H1 (cell line): ENCODE measurements at regions not wholly inside any gene's neighbourhood (a gene's known extent, or its start where the extent isn't known, plus 50 kb on each side); places are given as distances from the start of the nearest gene placed in this dataset.

Experiments used
- CTCF ChIA-PET: fragments of 300-600 bp; sonication (Branson Sonifier 250); formaldehyde crosslinking; loops from one replicate; lab custom pipeline; 2021; ENCODE audit not compliant: partially characterized antibody; lab: Charles Lee
- POLR2A ChIA-PET: fragments of 300-600 bp; sonication (Branson Sonifier 250); formaldehyde crosslinking; loops from one replicate; lab custom pipeline; 2021; ENCODE audit warnings: inconsistent platforms; ENCODE audit not compliant: partially characterized antibody; lab: Charles Lee
- DNase-seq, 2 experiments: peaks; one replicate each; pipeline versions ENCODE4 v3.0.0 to v3.0.0-alpha.2; 2010 to 2022; ENCODE audit warnings: low spot score in 2 of 2, low read depth in 1 of 2, mixed read lengths in 1 of 2
- FAIRE-seq: peaks from 2 replicates; lab custom pipeline; 2011; peaks lifted over from hg19 to GRCh38; lab: Jason Lieb, UNC
- H2AFZ ChIP-seq: 2 replicates; pipeline ENCODE4 v1.8.1; 2012; ENCODE audit warnings: low read length, inconsistent platforms
- H2AK5ac ChIP-seq: 2 replicates; pipeline ENCODE4 v1.6.1; 2013; ENCODE audit warnings: low read depth, low read length
- H2BK120ac ChIP-seq: replicated peaks from 2 replicates; pipeline ENCODE3; 2013; ENCODE audit warnings: low read depth, low read length, inconsistent platforms
- H2BK12ac ChIP-seq: 2 replicates; pipeline ENCODE4 v1.6.1; 2013; ENCODE audit warnings: low read depth, low read length
- H2BK15ac ChIP-seq: 2 replicates; pipeline ENCODE4 v1.6.1; 2013; ENCODE audit warnings: low read length
- H2BK20ac ChIP-seq: 2 replicates; pipeline ENCODE4 v1.6.1; 2013; ENCODE audit warnings: low read length
- H2BK5ac ChIP-seq: 2 replicates; pipeline ENCODE4 v1.6.1; 2013; ENCODE audit warnings: low read depth, low read length
- H3K14ac ChIP-seq: 2 replicates; pipeline ENCODE4 v1.6.1; 2013; ENCODE audit warnings: inconsistent platforms; ENCODE audit not compliant: insufficient read length
- H3K18ac ChIP-seq: 2 replicates; pipeline ENCODE4 v1.6.1; 2013; ENCODE audit warnings: low read length; ENCODE audit errors: extremely low read depth
- H3K23ac ChIP-seq: 2 replicates; pipeline ENCODE4 v1.6.1; 2013; ENCODE audit warnings: inconsistent platforms; ENCODE audit not compliant: insufficient read length
- H3K23me2 ChIP-seq: 2 replicates; pipeline ENCODE4 v1.6.1; 2013; ENCODE audit warnings: low read depth, low read length
- H3K27ac ChIP-seq: 2 replicates; pipeline ENCODE4 v1.6.1; 2011; ENCODE audit warnings: low read depth, low read length, inconsistent platforms
- H3K27me3 ChIP-seq, 4 experiments: replicated peaks in 1 of 4; 1 replicate in 1 of 4; 2 replicates in 3 of 4; pipeline versions ENCODE4 v1.6.1 to v1.8.1; 2011 to 2013; ENCODE audit warnings: low read length in 3 of 4, mild to moderate bottlenecking in 3 of 4, inconsistent platforms in 2 of 4, mixed read lengths in 2 of 4, moderate library complexity in 1 of 4; ENCODE audit not compliant: control insufficient read depth in 3 of 4, insufficient read depth in 3 of 4; ENCODE audit errors: extremely low read depth in 1 of 4
- H3K36me3 ChIP-seq, 4 experiments: 2 replicates each; pipeline versions ENCODE4 v1.6.1 to v1.8.1; 2011 to 2013; ENCODE audit warnings: mild to moderate bottlenecking in 4 of 4, low read length in 3 of 4, moderate library complexity in 2 of 4, control low read depth in 1 of 4, inconsistent platforms in 1 of 4; ENCODE audit not compliant: insufficient read depth in 4 of 4, control insufficient read depth in 2 of 4
- H3K4ac ChIP-seq: replicated peaks from 2 replicates; pipeline ENCODE3; 2013; ENCODE audit warnings: low read length, low read depth, mixed read lengths, inconsistent platforms; ENCODE audit not compliant: insufficient read length
- H3K4me1 ChIP-seq, 4 experiments: replicated peaks in 1 of 4; 1 replicate in 1 of 4; 2 replicates in 3 of 4; pipeline versions ENCODE4 v1.6.1 to v1.8.1; 2011 to 2013; ENCODE audit warnings: low read length in 3 of 4, inconsistent platforms in 2 of 4, mixed read lengths in 1 of 4; ENCODE audit not compliant: insufficient read depth in 4 of 4, control insufficient read depth in 3 of 4
- H3K4me2 ChIP-seq, 2 experiments: 2 replicates each; pipeline versions ENCODE4 v1.6.1 to v1.8.1; 2011 to 2013; ENCODE audit warnings: low read depth in 2 of 2, low read length in 2 of 2, control low read depth in 1 of 2, inconsistent platforms in 1 of 2, mild to moderate bottlenecking in 1 of 2; ENCODE audit not compliant: insufficient read depth in 1 of 2
- H3K4me3 ChIP-seq, 4 experiments: fragments of 200-600, 300-600 bp in 1 of 4; sonication (generic), shearing (Covaris generic), sonication (Bioruptor Twin) in 1 of 4; 2 replicates each; pipeline versions ENCODE4 v1.5.1 to v1.8.1; 2011 to 2016; ENCODE audit warnings: low read length in 4 of 4, low read depth in 3 of 4, control low read depth in 2 of 4, inconsistent platforms in 2 of 4, mild to moderate bottlenecking in 2 of 4, mixed read lengths in 1 of 4, moderate library complexity in 1 of 4; ENCODE audit not compliant: insufficient read depth in 2 of 4; ENCODE audit errors: extremely low read depth in 1 of 4
- H3K56ac ChIP-seq: replicated peaks from 2 replicates; pipeline ENCODE3; 2013; ENCODE audit warnings: low read depth, mild to moderate bottlenecking, mixed read lengths, low read length, inconsistent platforms; ENCODE audit not compliant: insufficient read length
- H3K79me1 ChIP-seq: 2 replicates; pipeline ENCODE4 v1.6.1; 2013; ENCODE audit warnings: low read depth, low read length, control low read depth
- H3K79me2 ChIP-seq, 2 experiments: 2 replicates each; pipeline versions ENCODE4 v1.6.1 to v1.8.1; 2012 to 2013; ENCODE audit warnings: low read length in 2 of 2, mild to moderate bottlenecking in 2 of 2, inconsistent platforms in 1 of 2; ENCODE audit not compliant: insufficient read depth in 2 of 2, control insufficient read depth in 1 of 2
- H3K9ac ChIP-seq, 4 experiments: replicated peaks in 1 of 4; 1 replicate in 1 of 4; 2 replicates in 3 of 4; pipeline versions ENCODE4 v1.6.1 to v1.8.1; 2011 to 2013; ENCODE audit warnings: low read depth in 3 of 4, low read length in 3 of 4, control low read depth in 2 of 4, mild to moderate bottlenecking in 2 of 4, moderate library complexity in 2 of 4, inconsistent platforms in 1 of 4; ENCODE audit errors: extremely low read depth in 1 of 4
- H3K9me3 ChIP-seq, 2 experiments: 2 replicates each; pipeline versions ENCODE4 v1.6.1 to v1.8.1; 2012 to 2013; ENCODE audit warnings: mild to moderate bottlenecking in 2 of 2, moderate library complexity in 2 of 2, control low read depth in 1 of 2, inconsistent platforms in 1 of 2, low read depth in 1 of 2, low read length in 1 of 2, mixed read lengths in 1 of 2; ENCODE audit not compliant: insufficient read depth in 2 of 2
- H4K20me1 ChIP-seq, 2 experiments: replicated peaks in 1 of 2; 2 replicates each; pipeline versions ENCODE3 to v1.8.1; 2011 to 2013; ENCODE audit warnings: inconsistent platforms in 2 of 2, low read length in 2 of 2, mild to moderate bottlenecking in 1 of 2; ENCODE audit not compliant: insufficient read depth in 2 of 2, control insufficient read depth in 1 of 2
- H4K5ac ChIP-seq: 2 replicates; pipeline ENCODE4 v1.6.1; 2013; ENCODE audit warnings: low read length, low read depth, mixed read lengths, inconsistent platforms; ENCODE audit not compliant: insufficient read length
- H4K8ac ChIP-seq: 2 replicates; pipeline ENCODE4 v1.8.0; 2013; ENCODE audit warnings: mild to moderate bottlenecking, moderate library complexity, low read length, inconsistent platforms; ENCODE audit not compliant: insufficient read depth; ENCODE audit errors: extremely low read depth
- H4K91ac ChIP-seq: replicated peaks from 2 replicates; pipeline ENCODE3; 2013; ENCODE audit warnings: low read length, mixed read lengths, inconsistent platforms; ENCODE audit not compliant: insufficient read length
- CBX8 ChIP-seq: fragments of 300-800, 300-1000 bp; sonication (generic); IDR thresholded peaks from 2 replicates; pipeline ENCODE4 v1.7.1; 2016; ENCODE audit warnings: low read depth, low read length, borderline replicate concordance
- CTBP2 ChIP-seq: IDR thresholded peaks from 2 replicates; pipeline ENCODE4 v1.7.0; 2011; ENCODE audit warnings: borderline replicate concordance, mild to moderate bottlenecking, moderate library complexity, mixed read lengths, low read length; ENCODE audit not compliant: insufficient read depth, insufficient read length
- FOSL1 ChIP-seq: IDR thresholded peaks from 2 replicates; pipeline ENCODE4 v1.6.1; 2011; ENCODE audit warnings: mild to moderate bottlenecking, low read depth, low read length, moderate library complexity; ENCODE audit not compliant: insufficient read depth
- KDM1A ChIP-seq: fragments of 200-600, 300-600 bp; sonication (generic); IDR thresholded peaks from 2 replicates; pipeline ENCODE4 v1.7.1; 2016; ENCODE audit warnings: mild to moderate bottlenecking, low read length, borderline replicate concordance
- PHF8 ChIP-seq: fragments of 200-600 bp; sonication (generic); conservative IDR thresholded peaks from 2 replicates; pipeline ENCODE4 v1.7.1; 2012; ENCODE audit warnings: low read depth, mild to moderate bottlenecking, inconsistent platforms, low read length, moderate library complexity
- RNF2 ChIP-seq: fragments of 200-900, 300-1000 bp; sonication (generic); IDR thresholded peaks from 2 replicates; pipeline ENCODE4 v1.7.1; 2016; ENCODE audit warnings: borderline replicate concordance, low read depth, mild to moderate bottlenecking, antibody characterized with exemption, low read length; ENCODE audit not compliant: poor library complexity, severe bottlenecking; ENCODE audit errors: missing control alignments
- TBP ChIP-seq: IDR thresholded peaks from 2 replicates; pipeline ENCODE4 v1.6.1; 2011; ENCODE audit warnings: low read depth, low read length, improper control_type of control experiment
- TEAD4 ChIP-seq: IDR thresholded peaks from 2 replicates; pipeline ENCODE4 v1.6.1; 2012; ENCODE audit warnings: low read depth, low read length, inconsistent platforms, mixed read lengths
- WGBS, 2 experiments: shearing (Covaris generic) in 1 of 2; methylation state at CpG; one replicate each; pipeline versions ENCODE4 v1.1.6 to v1.1.7; 2013 to 2015; ENCODE audit warnings: low lambda C conversion rate in 2 of 2, mixed read lengths in 2 of 2, inconsistent platforms in 1 of 2, low coverage in 1 of 2, missing lambda C conversion rate in 1 of 2; ENCODE audit not compliant: insufficient replicate concordance in 2 of 2, insufficient coverage in 1 of 2, insufficient read length in 1 of 2; ENCODE audit errors: extremely low coverage in 1 of 2, missing lambda C conversion rate in 1 of 2; 5-methylcytosine and 5-hydroxymethylcytosine counted together

GRCh38 chr6:14512246-14512645, 394.7 kb downstream of the CD83 start:
- Histone ChIP-seq H3K14ac (no peak overlapping the region), H3K4me3 (no peak overlapping the region), H3K9me3 (no peaks in the 10 kb centered on the region), H3K27ac (no peak overlapping the region), H4K20me1 (no peaks in the 10 kb centered on the region), H3K23ac (no peak overlapping the region), H3K18ac (no peak overlapping the region), H2AK5ac (no peak overlapping the region), H2BK12ac (no peak overlapping the region), H3K79me2 (no peaks in the 10 kb centered on the region), H4K5ac (no peak overlapping the region)
- DNase-seq, result no peak
- CTCF ChIA-PET, result no interaction called here
- TF ChIP-seq RNF2 (no peak), TBP (no peak), FOSL1 (no peak), TEAD4 (no peak), KDM1A (no peak), CTBP2 (no peak), PHF8 (no peak), CBX8 (no peak)
- TF ChIP-seq, all 59 proteins: peak for 0
- Histone ChIP-seq H3K79me1 (no peaks in the 10 kb centered on the region), H4K91ac (no peak overlapping the region), H3K9ac (no peak overlapping the region), H2BK5ac (no peak overlapping the region), H2BK20ac (no peak overlapping the region), H3K4me2 (no peak overlapping the region), H2BK15ac (no peak overlapping the region), H2BK120ac (no peak overlapping the region), H3K27me3 (no peaks in the 10 kb centered on the region), H3K4me1 (peaks cover 0 to 4% (median 0%) of the 10 kb centered on the region in 4 experiments; a peak in 2 of 7 replicates), H3K56ac (no peak overlapping the region), H4K8ac (no peak overlapping the region), H3K36me3 (no peaks in the 10 kb centered on the region), H3K4ac (no peak overlapping the region), H2AFZ (no peak overlapping the region), H3K23me2 (no peaks in the 10 kb centered on the region; the same call in 1 of the 2 replicates)
- POLR2A ChIA-PET, result no interaction called here
- FAIRE-seq, result no peak
- WGBS, 2 experiments, result 88% methylated on average over 3 of the region's 3 CpGs; no CpG with 5 or more reads in 1 of the 2 experiments
